ENCODE measurements at regions not wholly inside any gene's neighbourhood (a gene's known extent, or its start where the extent isn't known, plus 50 kb on each side); places are given as distances from the start of the nearest gene placed in this dataset.

GRCh38 chr9:11158063-11158462 lies 545.3 kb upstream of the PTPRD start:
- no peak for FAIRE-seq
- peak in 1 of 5 donors; percentile 35 for DNase-seq
- intact Hi-C loops (cut with DNase I), result no loop called here

GRCh38 chr9:11158676-11159075 lies 545.9 kb upstream of the PTPRD start:
- no peaks in the 10 kb centered on the region for H3K36me3 ChIP-seq (ENCODE audit: control insufficient read depth in 2 of 3, insufficient read depth in 3 of 3, low read length in 3 of 3)
- no peak for TF ChIP-seq CTCF (IDR thresholded peaks at IDR 0.05; ENCODE audit: borderline replicate concordance, extremely low read depth, insufficient read depth)
- H3K4me1 ChIP-seq (ENCODE audit: control insufficient read depth in 2 of 3, insufficient read depth in 2 of 3, low read depth in 1 of 3, low read length in 3 of 3), result no peaks in the 10 kb centered on the region
- FAIRE-seq (no peak), DNase-seq (no peak)
- no peak overlapping the region for H3K4me3 ChIP-seq (ENCODE audit: low read length in 3 of 3)
- peaks cover 0 to 10% (median 2%) of the 10 kb centered on the region in 3 donors for H3K9me3 ChIP-seq (ENCODE audit: control insufficient read depth in 2 of 3, insufficient read depth in 1 of 3, low read length in 3 of 3)
- intact Hi-C loops (cut with DNase I), result no loop called here
- no peaks in the 10 kb centered on the region for H3K27me3 ChIP-seq (ENCODE audit: control insufficient read depth, insufficient read depth, low read length)
- no peak overlapping the region for H3K9ac ChIP-seq (ENCODE audit: low read length in 3 of 3)
- H3K27ac ChIP-seq (ENCODE audit: low read depth in 2 of 2, low read length in 2 of 2), result no peak overlapping the region

More at GRCh38 chr9:11158063-11158462, 545.3 kb upstream of the PTPRD start:
- H3K9ac ChIP-seq (ENCODE audit: low read length in 3 of 3), result no peak overlapping the region
- H3K4me1 ChIP-seq (ENCODE audit: control insufficient read depth in 2 of 3, insufficient read depth in 2 of 3, low read depth in 1 of 3, low read length in 3 of 3), result no peaks in the 10 kb centered on the region
- no peak overlapping the region for H3K27ac ChIP-seq (ENCODE audit: low read depth in 2 of 2, low read length in 2 of 2)
- peaks cover 0 to 6% (median 2%) of the 10 kb centered on the region in 3 donors for H3K9me3 ChIP-seq (ENCODE audit: control insufficient read depth in 2 of 3, insufficient read depth in 1 of 3, low read length in 3 of 3)
- TF ChIP-seq CTCF (IDR thresholded peaks at IDR 0.05; ENCODE audit: borderline replicate concordance, extremely low read depth, insufficient read depth), result no peak
- no peaks in the 10 kb centered on the region for H3K27me3 ChIP-seq (ENCODE audit: control insufficient read depth, insufficient read depth, low read length)
- H3K36me3 ChIP-seq (ENCODE audit: control insufficient read depth in 2 of 3, insufficient read depth in 3 of 3, low read length in 3 of 3), result no peaks in the 10 kb centered on the region
- H3K4me3 ChIP-seq (ENCODE audit: low read length in 3 of 3), result no peak overlapping the region

- H3K27ac ChIP-seq (ENCODE audit: low read depth in 2 of 2, low read length in 2 of 2), result no peak overlapping the region
- H3K27me3 ChIP-seq (ENCODE audit: control insufficient read depth, insufficient read depth, low read length), result no peaks in the 10 kb centered on the region
- no peak for TF ChIP-seq CTCF (IDR thresholded peaks at IDR 0.05; ENCODE audit: borderline replicate concordance, extremely low read depth, insufficient read depth)
- H3K36me3 ChIP-seq (ENCODE audit: control insufficient read depth in 2 of 3, insufficient read depth in 3 of 3, low read length in 3 of 3), result no peaks in the 10 kb centered on the region
- no peak overlapping the region for H3K9ac ChIP-seq (ENCODE audit: low read length in 3 of 3)
- FAIRE-seq (no peak), DNase-seq (no peak)
- intact Hi-C loops (cut with DNase I), result no loop called here
- peaks cover 0 to 10% (median 2%) of the 10 kb centered on the region in 3 donors for H3K9me3 ChIP-seq (ENCODE audit: control insufficient read depth in 2 of 3, insufficient read depth in 1 of 3, low read length in 3 of 3)
- no peaks in the 10 kb centered on the region for H3K4me1 ChIP-seq (ENCODE audit: control insufficient read depth in 2 of 3, insufficient read depth in 2 of 3, low read depth in 1 of 3, low read length in 3 of 3)
- no peak overlapping the region for H3K4me3 ChIP-seq (ENCODE audit: low read length in 3 of 3)
Measured at GRCh38 chr9:11159318-11159862, 546.6 kb upstream of the PTPRD start.

GRCh38 chr9:11163843-11164242 lies 551.0 kb upstream of the PTPRD start:
- Histone ChIP-seq H3K9ac (ENCODE audit: low read length in 3 of 3) (no peak overlapping the region), H3K27me3 (ENCODE audit: control insufficient read depth, insufficient read depth, low read length) (no peaks in the 10 kb centered on the region), H3K36me3 (ENCODE audit: control insufficient read depth in 2 of 3, insufficient read depth in 3 of 3, low read length in 3 of 3) (no peaks in the 10 kb centered on the region), H3K9me3 (ENCODE audit: control insufficient read depth in 2 of 3, insufficient read depth in 1 of 3, low read length in 3 of 3) (peaks cover 0 to 10% (median 2%) of the 10 kb centered on the region in 3 donors), H3K27ac (ENCODE audit: low read depth in 2 of 2, low read length in 2 of 2) (no peak overlapping the region), H3K4me1 (ENCODE audit: control insufficient read depth in 2 of 3, insufficient read depth in 2 of 3, low read depth in 1 of 3, low read length in 3 of 3) (no peaks in the 10 kb centered on the region), H3K4me3 (ENCODE audit: low read length in 3 of 3) (no peak overlapping the region)
- DNase-seq, result no peak
- no peak for TF ChIP-seq CTCF (IDR thresholded peaks at IDR 0.05; ENCODE audit: borderline replicate concordance, extremely low read depth, insufficient read depth)
- no peak for FAIRE-seq
- intact Hi-C loops (cut with DNase I), result no loop called here

Measured in kidney (tissue), 13 donors.